ENCODE measurements at regions not wholly inside any gene's neighbourhood (a gene's known extent, or its start where the extent isn't known, plus 50 kb on each side); places are given as distances from the start of the nearest gene placed in this dataset.

DNA sequence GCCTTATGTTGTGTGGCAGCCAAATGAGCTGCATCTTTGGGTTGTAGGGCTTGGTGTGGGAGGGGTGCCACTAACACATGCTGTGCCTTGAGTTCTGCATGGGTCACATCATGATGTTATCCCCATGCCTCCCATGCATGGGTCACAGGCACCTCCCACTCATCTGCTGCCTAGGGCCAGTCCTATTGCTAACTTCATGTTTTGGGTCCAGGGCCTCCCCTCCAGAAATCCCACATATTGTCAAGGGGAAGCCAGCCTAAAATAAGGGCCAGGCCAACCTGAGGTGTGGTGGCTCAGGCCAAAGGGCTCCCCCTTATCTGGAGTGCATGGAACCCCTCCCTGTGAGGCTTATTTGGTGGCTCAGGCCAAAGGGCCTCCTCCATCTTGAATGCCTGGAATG lies 299.0 kb downstream of the RPS24 start:
- in situ Hi-C loops (cut with HindIII; ENCODE audit: low pct_ligation_motif_present, low sequenced_read_pairs) = no loop called here
- DNase-seq = no peak
- no peak overlapping the region for H3K4me3 ChIP-seq (ENCODE audit: low read depth, low read length)
- no peaks in the 10 kb centered on the region for H3K36me3 ChIP-seq (replicated peaks)
- H3K27me3 ChIP-seq (replicated peaks) = no peaks in the 10 kb centered on the region
- no peak overlapping the region for H3K27ac ChIP-seq
- no peak for TF ChIP-seq CTCF (IDR thresholded peaks at IDR 0.05; ENCODE audit: low read depth, low read length, missing control alignments)

DNA sequence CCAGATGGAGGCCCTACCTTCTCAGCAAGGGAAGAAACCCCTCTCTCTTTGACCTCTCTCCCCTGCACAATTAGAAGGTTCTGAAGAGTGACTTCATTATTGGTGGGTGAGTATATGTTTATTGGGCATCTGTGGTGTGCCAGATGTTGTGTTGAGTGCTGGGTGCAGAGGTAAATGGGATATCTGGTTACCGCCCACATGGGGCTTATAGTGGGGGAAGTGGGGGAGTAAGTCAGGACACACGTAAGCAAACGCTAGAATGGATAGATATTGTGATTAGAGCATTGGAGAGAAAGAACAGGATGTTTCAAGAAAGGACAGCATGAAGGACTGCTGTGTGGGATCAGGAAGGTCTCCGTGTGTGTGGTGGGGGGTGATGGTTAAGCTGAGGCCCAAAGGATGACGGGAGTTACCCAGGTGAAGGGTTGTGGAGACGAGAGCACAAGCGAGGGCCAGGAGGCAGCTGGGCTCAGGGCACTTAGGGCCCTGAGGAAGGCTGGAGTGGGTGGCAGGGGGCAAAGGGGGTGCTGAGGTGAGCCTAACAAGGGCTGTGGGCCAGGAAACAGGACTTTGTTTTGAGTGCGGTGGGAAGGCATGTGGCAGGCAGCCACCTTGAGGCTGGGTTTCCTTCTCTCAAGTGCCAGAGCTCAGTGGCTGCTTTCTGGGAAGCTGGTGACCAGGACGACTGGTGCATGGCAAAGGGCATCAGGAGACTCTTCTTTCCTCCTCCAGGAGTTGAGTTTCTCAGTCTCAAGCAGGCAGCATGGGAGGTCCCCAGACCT lies 299.9 kb downstream of the RPS24 start:
- no peak for DNase-seq
- H3K27ac ChIP-seq = no peak overlapping the region
- no peaks in the 10 kb centered on the region for H3K36me3 ChIP-seq (replicated peaks)
- H3K4me3 ChIP-seq (ENCODE audit: low read depth, low read length) = no peak overlapping the region
- TF ChIP-seq CTCF (IDR thresholded peaks at IDR 0.05; ENCODE audit: low read depth, low read length, missing control alignments) = no peak
- no peaks in the 10 kb centered on the region for H3K27me3 ChIP-seq (replicated peaks)
- in situ Hi-C loops (cut with HindIII; ENCODE audit: low pct_ligation_motif_present, low sequenced_read_pairs) = no loop called here

DNA sequence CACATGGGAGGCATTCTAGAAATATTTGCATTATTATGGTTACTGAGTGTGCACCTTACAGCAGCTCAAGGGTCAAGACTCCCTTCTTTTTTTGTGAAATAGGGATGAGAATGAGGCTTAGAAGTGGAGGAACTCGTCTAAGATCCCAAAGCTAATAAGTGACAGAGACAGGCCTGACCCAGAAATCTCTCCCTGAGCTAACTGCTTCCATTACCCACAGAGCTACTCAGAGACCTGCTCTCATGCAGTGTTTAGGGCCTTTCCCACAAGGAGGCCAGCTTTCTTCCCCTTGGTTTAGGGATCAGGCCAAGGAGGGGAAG lies 301.7 kb downstream of the RPS24 start:
- DNase-seq = no peak
- Histone ChIP-seq H3K27ac (no peak overlapping the region), H3K4me3 (ENCODE audit: low read depth, low read length) (no peak overlapping the region), H3K36me3 (replicated peaks) (no peaks in the 10 kb centered on the region), H3K27me3 (replicated peaks) (no peaks in the 10 kb centered on the region)
- in situ Hi-C loops (cut with HindIII; ENCODE audit: low pct_ligation_motif_present, low sequenced_read_pairs) = no loop called here
- TF ChIP-seq CTCF (IDR thresholded peaks at IDR 0.05; ENCODE audit: low read depth, low read length, missing control alignments) = no peak

DNA sequence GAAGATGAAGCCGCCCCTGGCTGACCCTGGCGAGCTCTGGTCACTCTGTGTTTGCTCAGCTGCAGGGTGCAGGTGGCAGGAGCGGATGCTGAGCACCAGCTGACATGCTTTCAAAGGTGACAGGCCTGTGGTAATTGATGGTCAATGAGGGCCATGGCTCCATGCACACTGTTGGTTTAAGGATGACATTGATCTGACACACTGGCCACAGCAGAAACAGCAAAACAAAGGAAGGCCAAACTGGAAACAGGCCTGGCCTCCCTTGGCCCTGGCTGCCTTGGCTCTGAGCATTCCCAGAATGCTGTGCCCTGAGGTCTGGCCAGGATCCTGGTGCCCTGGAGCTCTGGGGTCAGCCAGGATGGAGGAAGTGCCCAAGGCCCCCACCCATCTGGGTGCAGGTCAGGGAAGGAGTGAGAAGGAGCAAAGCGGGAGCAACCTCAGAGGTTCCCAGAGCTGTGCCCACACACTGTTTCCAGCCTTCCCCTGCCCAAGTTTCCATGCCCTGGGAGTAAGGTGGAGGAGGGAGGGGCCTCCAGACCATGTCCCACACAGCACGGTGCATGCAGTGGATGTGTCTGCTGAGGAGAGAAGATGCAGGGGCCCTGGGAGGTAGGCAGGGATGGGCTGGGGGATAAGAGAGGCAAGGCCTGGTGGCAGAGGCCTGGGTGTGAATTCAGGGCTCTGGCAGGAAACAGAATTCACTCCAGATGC lies 302.2 kb downstream of the RPS24 start:
- in situ Hi-C loops (cut with HindIII; ENCODE audit: low pct_ligation_motif_present, low sequenced_read_pairs) = no loop called here
- DNase-seq = peak; percentile 22
- H3K27me3 ChIP-seq (replicated peaks) = no peaks in the 10 kb centered on the region
- no peaks in the 10 kb centered on the region for H3K36me3 ChIP-seq (replicated peaks)
- no peak overlapping the region for H3K4me3 ChIP-seq (ENCODE audit: low read depth, low read length)
- no peak for TF ChIP-seq CTCF (IDR thresholded peaks at IDR 0.05; ENCODE audit: low read depth, low read length, missing control alignments)
- no peak overlapping the region for H3K27ac ChIP-seq

DNA sequence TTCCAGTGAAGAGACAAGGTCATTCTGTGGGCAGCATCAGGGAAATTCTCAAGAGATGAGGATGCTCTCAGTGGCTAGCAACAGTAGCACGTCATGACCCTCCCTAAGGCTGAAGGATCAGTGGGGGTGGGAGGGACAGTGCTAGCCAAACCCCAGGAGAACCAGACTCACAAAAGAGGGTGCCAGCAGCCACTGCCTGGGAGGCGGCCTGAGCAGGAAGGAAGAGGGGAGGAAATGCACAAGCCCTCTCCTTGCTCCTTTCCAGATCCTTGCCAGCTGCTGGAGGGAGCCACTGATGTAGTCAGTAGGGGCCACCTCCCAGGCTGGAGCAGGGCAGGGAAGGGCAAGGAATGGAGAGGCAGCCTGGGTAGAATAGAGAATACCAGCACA lies 302.7 kb downstream of the RPS24 start:
- no peak overlapping the region for H3K27ac ChIP-seq
- in situ Hi-C loops (cut with HindIII; ENCODE audit: low pct_ligation_motif_present, low sequenced_read_pairs) = no loop called here
- no peaks in the 10 kb centered on the region for H3K36me3 ChIP-seq (replicated peaks)
- no peaks in the 10 kb centered on the region for H3K27me3 ChIP-seq (replicated peaks)
- peak; percentile 73 for DNase-seq
- H3K4me3 ChIP-seq (ENCODE audit: low read depth, low read length) = no peak overlapping the region
- no peak for TF ChIP-seq CTCF (IDR thresholded peaks at IDR 0.05; ENCODE audit: low read depth, low read length, missing control alignments)

All from brain microvascular endothelial cell (primary cell).